ENCODE measurements at regions not wholly inside any gene's neighbourhood (a gene's known extent, or its start where the extent isn't known, plus 50 kb on each side); places are given as distances from the start of the nearest gene placed in this dataset.

GRCh38 chr12:82124711-82125380, 233.3 kb downstream of the CCDC59 start:
- DNase-seq (no peak), ATAC-seq (no peak)
- Histone ChIP-seq H3K4me3 (no peak overlapping the region), H3K4me1 (no peaks in the 10 kb centered on the region), H3K27me3 (no peaks in the 10 kb centered on the region), H3K27ac (no peak overlapping the region), H3K36me3 (no peaks in the 10 kb centered on the region), H3K9me3 (peaks cover 0 to 18% (median 0%) of the 10 kb centered on the region in 12 donors)
- 43 to 60% (median 49%) methylated on average over 2 of the region's 2 CpGs for WGBS, 4 donors
- TF ChIP-seq CTCF (IDR thresholded peaks at IDR 0.05) (no peak), POLR2A (IDR thresholded peaks at IDR 0.05) (no peak)
- intact Hi-C loops (cut with DNase I), result no loop called here

GRCh38 chr12:82121545-82121944, 236.6 kb downstream of the CCDC59 start:
- peaks cover 0 to 13% (median 0%) of the 10 kb centered on the region in 12 donors for H3K9me3 ChIP-seq
- ATAC-seq (no peak), DNase-seq (no peak)
- intact Hi-C loops (cut with DNase I), result no loop called here
- H3K4me3 ChIP-seq, result no peak overlapping the region
- H3K36me3 ChIP-seq, result no peaks in the 10 kb centered on the region
- no peaks in the 10 kb centered on the region for H3K4me1 ChIP-seq
- H3K27me3 ChIP-seq, result no peaks in the 10 kb centered on the region
- H3K27ac ChIP-seq, result no peak overlapping the region
- TF ChIP-seq POLR2A (IDR thresholded peaks at IDR 0.05) (no peak), CTCF (IDR thresholded peaks at IDR 0.05) (no peak)

GRCh38 chr12:82120901-82121300, 237.3 kb downstream of the CCDC59 start:
- intact Hi-C loops (cut with DNase I), result no loop called here
- 78 to 89% (median 86%) methylated on average over 1 to 4 of the region's 4 CpGs for WGBS, 4 donors
- no peak for DNase-seq
- TF ChIP-seq CTCF (IDR thresholded peaks at IDR 0.05) (no peak), POLR2A (IDR thresholded peaks at IDR 0.05) (no peak)
- no peak for ATAC-seq
- no peak overlapping the region for H3K4me3 ChIP-seq
- no peaks in the 10 kb centered on the region for H3K36me3 ChIP-seq
- H3K9me3 ChIP-seq, result peaks cover 0 to 9% (median 0%) of the 10 kb centered on the region in 12 donors
- no peaks in the 10 kb centered on the region for H3K27me3 ChIP-seq
- H3K4me1 ChIP-seq, result no peaks in the 10 kb centered on the region
- H3K27ac ChIP-seq, result no peak overlapping the region

- H3K9me3 ChIP-seq, result no peaks in the 10 kb centered on the region
- no peak for TF ChIP-seq CTCF (IDR thresholded peaks at IDR 0.05)
- no peak for TF ChIP-seq POLR2A (IDR thresholded peaks at IDR 0.05)
- no peaks in the 10 kb centered on the region for H3K4me1 ChIP-seq
- intact Hi-C loops (cut with DNase I), result no loop called here
- 84 to 94% (median 87%) methylated on average over 1 of the region's 1 CpG for WGBS, 4 donors
- H3K4me3 ChIP-seq, result no peak overlapping the region
- H3K27me3 ChIP-seq, result no peaks in the 10 kb centered on the region
- H3K36me3 ChIP-seq, result no peaks in the 10 kb centered on the region
- ATAC-seq (no peak), DNase-seq (no peak)
- no peak overlapping the region for H3K27ac ChIP-seq
Observed at GRCh38 chr12:82109243-82109642, 248.9 kb downstream of the CCDC59 start.
